Panc1 (cell line): ENCODE measurements at regions not wholly inside any gene's neighbourhood (a gene's known extent, or its start where the extent isn't known, plus 50 kb on each side); places are given as distances from the start of the nearest gene placed in this dataset.

Source experiments
- ATAC-seq: fragments of 200-7000 bp; cut with Tn5 transposase; 2 replicates; pipeline ENCODE4 v1.9.1; 2020; ENCODE audit warnings: mild to moderate bottlenecking, moderate library complexity
- BruUV-seq: library from RNA; stranded (reverse); fragments of 400-500 nt; replicated peaks from 2 replicates; lab custom pipeline; 2021; lab: Mats Ljungman, UMichigan
- CTCF ChIA-PET: fragments of 300-600 bp; sonication (Branson Sonifier 250); formaldehyde crosslinking; loops from one replicate; lab custom pipeline; 2022; ENCODE audit warnings: antibody characterized with exemption; lab: Charles Lee
- POLR2A ChIA-PET: fragments of 300-600 bp; sonication (Branson Sonifier 250); formaldehyde crosslinking; loops from one replicate; lab custom pipeline; 2022; ENCODE audit warnings: antibody characterized with exemption; lab: Charles Lee
- DNase-seq: peaks from one replicate; pipeline ENCODE4 v3.0.0-alpha.2; 2010; ENCODE audit warnings: low read depth, low spot score
- H3K27ac ChIP-seq: 2 replicates; pipeline ENCODE4 v1.5.1; 2011; ENCODE audit warnings: mild to moderate bottlenecking, low read length, inconsistent platforms
- H3K27me3 ChIP-seq: fragments of 200-500 bp; sonication (Bioruptor generic); 2 replicates; pipeline ENCODE4 v1.6.0; 2014; ENCODE audit warnings: low read length, inconsistent platforms; ENCODE audit not compliant: control insufficient read depth, insufficient read depth
- H3K36me3 ChIP-seq: fragments of 200-500 bp; sonication (Bioruptor generic); 2 replicates; pipeline ENCODE4 v1.5.1; 2014; ENCODE audit warnings: inconsistent platforms, mild to moderate bottlenecking, low read length, moderate library complexity; ENCODE audit not compliant: control insufficient read depth, insufficient read depth
- H3K4me1 ChIP-seq: 2 replicates; pipeline ENCODE4 v1.5.1; 2011; ENCODE audit warnings: inconsistent platforms, mild to moderate bottlenecking, low read length, moderate library complexity; ENCODE audit not compliant: control insufficient read depth, insufficient read depth
- H3K4me3 ChIP-seq, 2 experiments: 2 replicates each; pipeline ENCODE4 v1.5.1; 2011 to 2012; ENCODE audit warnings: low read depth in 2 of 2, low read length in 2 of 2, mild to moderate bottlenecking in 2 of 2, inconsistent platforms in 1 of 2, moderate library complexity in 1 of 2
- H3K9me3 ChIP-seq: fragments of 200-500 bp; sonication (Bioruptor generic); 2 replicates; pipeline ENCODE4 v1.5.1; 2014; ENCODE audit warnings: low read depth, mild to moderate bottlenecking, inconsistent platforms, low read length, moderate library complexity; ENCODE audit not compliant: control insufficient read depth, insufficient read depth
- POLR2AphosphoS5 ChIP-seq: IDR thresholded peaks from 2 replicates; pipeline ENCODE4 v1.6.1; 2012; ENCODE audit warnings: mild to moderate bottlenecking, low read depth, low read length, moderate library complexity
- SIN3A ChIP-seq: IDR thresholded peaks from 2 replicates; pipeline ENCODE4 v1.6.1; 2012; ENCODE audit warnings: low read depth, mild to moderate bottlenecking, low read length, moderate library complexity, borderline replicate concordance; ENCODE audit not compliant: insufficient read depth
- TCF7L2 ChIP-seq: IDR thresholded peaks from 2 replicates; pipeline ENCODE4 v1.6.1; 2011; ENCODE audit warnings: mild to moderate bottlenecking, low read depth, low read length, inconsistent platforms
- in situ Hi-C: cut with HindIII; loops from 2 replicates; pipeline ENCODE4 v1.10.0; 2016; ENCODE audit warnings: low sequenced_read_pairs, low pct_unique_long_range_greater_than_20kb
- intact Hi-C: fragments of 100-400 bp; cut with micrococcal nuclease; formaldehyde crosslinking; loops from one replicate; pipeline ENCODE4 v1.10.0; 2022; ENCODE audit not compliant: unreplicated experiment
- TF ChIP-seq, protein P1 (sequence below), 2 experiments: IDR thresholded peaks; 2 replicates each; pipeline ENCODE4 v1.6.1; 2011 to 2012; ENCODE audit warnings: low read depth in 2 of 2, control low read depth in 1 of 2, low read length in 1 of 2, mild to moderate bottlenecking in 1 of 2, moderate library complexity in 1 of 2; ENCODE audit not compliant: insufficient read depth in 1 of 2
- TF ChIP-seq, protein P2 (sequence below): fragments of 450-650 bp; IDR thresholded peaks from 2 replicates; pipeline ENCODE4 v1.5.1; 2017; ENCODE audit warnings: mild to moderate bottlenecking

DNA sequence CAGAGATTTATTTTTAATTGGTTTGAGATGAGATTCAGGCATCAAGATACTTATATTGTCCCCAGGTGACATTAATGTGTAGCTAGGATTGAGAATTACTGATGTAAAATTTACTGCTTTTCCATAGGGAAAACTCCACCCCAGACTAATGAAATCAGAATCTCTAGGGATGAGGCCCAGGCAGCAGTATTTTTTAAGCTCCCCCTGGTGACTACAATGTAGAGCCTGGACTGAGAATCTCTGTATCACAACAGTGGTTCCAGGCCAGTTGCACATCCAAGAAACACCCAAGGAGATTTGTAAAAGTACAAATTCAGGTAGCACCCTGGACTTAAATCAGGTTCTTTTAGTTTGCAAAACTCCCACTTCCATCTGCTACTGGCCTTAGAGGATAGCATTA lies 185.7 kb downstream of the MARCHF11 start:
- H3K4me1 ChIP-seq = no peaks in the 10 kb centered on the region
- DNase-seq (no peak), ATAC-seq (no peak)
- intact Hi-C loops = no loop called here
- no TSS peak for BruUV-seq
- H3K4me3 ChIP-seq = no peak overlapping the region
- peaks cover 16% of the 10 kb centered on the region; the same call in 1 of the 2 replicates for H3K9me3 ChIP-seq
- no peaks in the 10 kb centered on the region for H3K36me3 ChIP-seq
- CTCF ChIA-PET = no interaction called here
- TF ChIP-seq, protein P1, sequence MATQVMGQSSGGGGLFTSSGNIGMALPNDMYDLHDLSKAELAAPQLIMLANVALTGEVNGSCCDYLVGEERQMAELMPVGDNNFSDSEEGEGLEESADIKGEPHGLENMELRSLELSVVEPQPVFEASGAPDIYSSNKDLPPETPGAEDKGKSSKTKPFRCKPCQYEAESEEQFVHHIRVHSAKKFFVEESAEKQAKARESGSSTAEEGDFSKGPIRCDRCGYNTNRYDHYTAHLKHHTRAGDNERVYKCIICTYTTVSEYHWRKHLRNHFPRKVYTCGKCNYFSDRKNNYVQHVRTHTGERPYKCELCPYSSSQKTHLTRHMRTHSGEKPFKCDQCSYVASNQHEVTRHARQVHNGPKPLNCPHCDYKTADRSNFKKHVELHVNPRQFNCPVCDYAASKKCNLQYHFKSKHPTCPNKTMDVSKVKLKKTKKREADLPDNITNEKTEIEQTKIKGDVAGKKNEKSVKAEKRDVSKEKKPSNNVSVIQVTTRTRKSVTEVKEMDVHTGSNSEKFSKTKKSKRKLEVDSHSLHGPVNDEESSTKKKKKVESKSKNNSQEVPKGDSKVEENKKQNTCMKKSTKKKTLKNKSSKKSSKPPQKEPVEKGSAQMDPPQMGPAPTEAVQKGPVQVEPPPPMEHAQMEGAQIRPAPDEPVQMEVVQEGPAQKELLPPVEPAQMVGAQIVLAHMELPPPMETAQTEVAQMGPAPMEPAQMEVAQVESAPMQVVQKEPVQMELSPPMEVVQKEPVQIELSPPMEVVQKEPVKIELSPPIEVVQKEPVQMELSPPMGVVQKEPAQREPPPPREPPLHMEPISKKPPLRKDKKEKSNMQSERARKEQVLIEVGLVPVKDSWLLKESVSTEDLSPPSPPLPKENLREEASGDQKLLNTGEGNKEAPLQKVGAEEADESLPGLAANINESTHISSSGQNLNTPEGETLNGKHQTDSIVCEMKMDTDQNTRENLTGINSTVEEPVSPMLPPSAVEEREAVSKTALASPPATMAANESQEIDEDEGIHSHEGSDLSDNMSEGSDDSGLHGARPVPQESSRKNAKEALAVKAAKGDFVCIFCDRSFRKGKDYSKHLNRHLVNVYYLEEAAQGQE (IDR thresholded peaks at IDR 0.05; ENCODE audit: insufficient read depth in 1 of 2, low read depth in 2 of 2, low read length in 1 of 2) = no peak
- TF ChIP-seq TCF7L2 (no peak), SIN3A (no peak), POLR2AphosphoS5 (no peak)
- TF ChIP-seq, protein P2, sequence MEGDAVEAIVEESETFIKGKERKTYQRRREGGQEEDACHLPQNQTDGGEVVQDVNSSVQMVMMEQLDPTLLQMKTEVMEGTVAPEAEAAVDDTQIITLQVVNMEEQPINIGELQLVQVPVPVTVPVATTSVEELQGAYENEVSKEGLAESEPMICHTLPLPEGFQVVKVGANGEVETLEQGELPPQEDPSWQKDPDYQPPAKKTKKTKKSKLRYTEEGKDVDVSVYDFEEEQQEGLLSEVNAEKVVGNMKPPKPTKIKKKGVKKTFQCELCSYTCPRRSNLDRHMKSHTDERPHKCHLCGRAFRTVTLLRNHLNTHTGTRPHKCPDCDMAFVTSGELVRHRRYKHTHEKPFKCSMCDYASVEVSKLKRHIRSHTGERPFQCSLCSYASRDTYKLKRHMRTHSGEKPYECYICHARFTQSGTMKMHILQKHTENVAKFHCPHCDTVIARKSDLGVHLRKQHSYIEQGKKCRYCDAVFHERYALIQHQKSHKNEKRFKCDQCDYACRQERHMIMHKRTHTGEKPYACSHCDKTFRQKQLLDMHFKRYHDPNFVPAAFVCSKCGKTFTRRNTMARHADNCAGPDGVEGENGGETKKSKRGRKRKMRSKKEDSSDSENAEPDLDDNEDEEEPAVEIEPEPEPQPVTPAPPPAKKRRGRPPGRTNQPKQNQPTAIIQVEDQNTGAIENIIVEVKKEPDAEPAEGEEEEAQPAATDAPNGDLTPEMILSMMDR = no peak
- no peak overlapping the region for H3K27ac ChIP-seq
- POLR2A ChIA-PET = no interaction called here
- no peaks in the 10 kb centered on the region for H3K27me3 ChIP-seq
- in situ Hi-C loops = no loop called here

DNA sequence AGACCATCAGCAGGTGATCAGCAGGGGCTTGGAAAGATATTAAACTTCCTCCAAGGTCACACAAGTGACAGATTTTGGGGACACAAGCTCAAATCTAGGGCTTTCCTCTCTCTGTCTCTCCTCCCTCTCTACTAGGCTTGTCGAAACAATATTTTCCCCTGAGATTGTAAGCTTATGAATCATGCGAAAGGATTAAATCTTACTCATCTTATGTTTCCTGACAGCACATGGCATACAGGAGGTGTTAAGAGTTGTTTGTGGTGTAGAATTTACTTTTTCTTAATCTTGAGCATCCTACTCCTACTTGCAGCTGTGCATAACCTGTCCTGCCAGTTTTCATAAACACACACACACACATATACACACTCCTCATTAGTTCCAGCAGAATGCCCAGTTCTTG lies 186.3 kb downstream of the MARCHF11 start:
- intact Hi-C loops (no loop called here), in situ Hi-C loops (no loop called here)
- Histone ChIP-seq H3K27ac (no peak overlapping the region), H3K9me3 (peaks cover 16% of the 10 kb centered on the region; the same call in 1 of the 2 replicates), H3K4me1 (no peaks in the 10 kb centered on the region), H3K36me3 (no peaks in the 10 kb centered on the region), H3K4me3 (no peak overlapping the region), H3K27me3 (no peaks in the 10 kb centered on the region)
- BruUV-seq = no TSS peak
- ATAC-seq = no peak
- DNase-seq = no peak
- ChIA-PET CTCF (no interaction called here), POLR2A (no interaction called here)
- TF ChIP-seq, protein P1 (IDR thresholded peaks at IDR 0.05; ENCODE audit: insufficient read depth in 1 of 2, low read depth in 2 of 2, low read length in 1 of 2) = no peak
- TF ChIP-seq POLR2AphosphoS5 = no peak
- no peak for TF ChIP-seq TCF7L2
- no peak for TF ChIP-seq SIN3A
